Suprapubic skin (tissue), 4 donors: ENCODE measurements at regions not wholly inside any gene's neighbourhood (a gene's known extent, or its start where the extent isn't known, plus 50 kb on each side); places are given as distances from the start of the nearest gene placed in this dataset.

ENCODE experiments used
- EP300 ChIP-seq: sonication (generic); formaldehyde crosslinking; IDR thresholded peaks from one replicate; pipeline ENCODE4 v1.6.1; 2017; ENCODE audit warnings: antibody characterized with exemption
- POLR2A ChIP-seq, 2 donors: fragments of 450-650 bp; IDR thresholded peaks; one replicate each; pipeline ENCODE4 v1.6.1; 2017; ENCODE audit warnings: antibody characterized with exemption in 2 of 2, mild to moderate bottlenecking in 2 of 2, moderate library complexity in 2 of 2
- POLR2AphosphoS5 ChIP-seq, 3 donors: sonication (generic); formaldehyde crosslinking; IDR thresholded peaks; one replicate each; pipeline ENCODE4 v1.6.1; 2017; ENCODE audit warnings: antibody characterized with exemption in 3 of 3
- TF ChIP-seq, protein P1 (sequence below), 2 donors: fragments of 200-600 bp in 1 of 2; fragments of 450-650 bp in 1 of 2; sonication (generic) in 1 of 2; IDR thresholded peaks; one replicate each; pipeline ENCODE4 v1.5.1; 2016 to 2019; ENCODE audit warnings: antibody characterized with exemption in 2 of 2, mild to moderate bottlenecking in 1 of 2, moderate library complexity in 1 of 2

DNA sequence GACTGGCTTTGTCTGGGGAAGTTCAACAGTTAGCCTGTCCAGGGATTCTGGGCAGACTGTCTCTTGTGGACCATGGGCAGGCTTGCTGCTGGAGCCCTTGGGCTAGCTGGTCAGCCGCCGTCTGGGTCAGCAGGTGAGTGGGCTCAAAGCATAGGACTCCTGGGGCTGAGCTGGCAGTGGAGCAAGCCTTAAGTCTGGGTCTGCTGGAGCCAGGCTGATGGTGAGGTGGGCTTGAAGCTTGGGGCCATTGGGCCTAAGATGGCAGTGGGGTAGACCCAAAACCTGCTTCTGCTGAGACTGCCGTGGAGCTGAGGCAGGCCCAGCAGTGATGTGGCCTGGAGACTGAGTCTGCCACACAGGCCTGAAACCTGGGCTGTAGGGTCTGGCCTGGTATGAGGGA is 645.1 kb downstream of the RAPGEF2 start:
- TF ChIP-seq POLR2A (IDR thresholded peaks at IDR 0.05) (no peak), EP300 (no peak), POLR2AphosphoS5 (IDR thresholded peaks at IDR 0.05) (no peak)
- TF ChIP-seq, protein P1, sequence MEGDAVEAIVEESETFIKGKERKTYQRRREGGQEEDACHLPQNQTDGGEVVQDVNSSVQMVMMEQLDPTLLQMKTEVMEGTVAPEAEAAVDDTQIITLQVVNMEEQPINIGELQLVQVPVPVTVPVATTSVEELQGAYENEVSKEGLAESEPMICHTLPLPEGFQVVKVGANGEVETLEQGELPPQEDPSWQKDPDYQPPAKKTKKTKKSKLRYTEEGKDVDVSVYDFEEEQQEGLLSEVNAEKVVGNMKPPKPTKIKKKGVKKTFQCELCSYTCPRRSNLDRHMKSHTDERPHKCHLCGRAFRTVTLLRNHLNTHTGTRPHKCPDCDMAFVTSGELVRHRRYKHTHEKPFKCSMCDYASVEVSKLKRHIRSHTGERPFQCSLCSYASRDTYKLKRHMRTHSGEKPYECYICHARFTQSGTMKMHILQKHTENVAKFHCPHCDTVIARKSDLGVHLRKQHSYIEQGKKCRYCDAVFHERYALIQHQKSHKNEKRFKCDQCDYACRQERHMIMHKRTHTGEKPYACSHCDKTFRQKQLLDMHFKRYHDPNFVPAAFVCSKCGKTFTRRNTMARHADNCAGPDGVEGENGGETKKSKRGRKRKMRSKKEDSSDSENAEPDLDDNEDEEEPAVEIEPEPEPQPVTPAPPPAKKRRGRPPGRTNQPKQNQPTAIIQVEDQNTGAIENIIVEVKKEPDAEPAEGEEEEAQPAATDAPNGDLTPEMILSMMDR (IDR thresholded peaks at IDR 0.05): no peak
